ENCODE measurements at regions not wholly inside any gene's neighbourhood (a gene's known extent, or its start where the extent isn't known, plus 50 kb on each side); places are given as distances from the start of the nearest gene placed in this dataset.
"Not testable (repeated sequence)": the region's sequence is repeated elsewhere in the genome, so short reads cannot be mapped to it uniquely, and the experiment has no call there.

GRCh38 chr5:154547551-154547950, 69.5 kb upstream of the HAND1 start:
- DNase-seq (ENCODE audit: low spot score): no peak

DNA sequence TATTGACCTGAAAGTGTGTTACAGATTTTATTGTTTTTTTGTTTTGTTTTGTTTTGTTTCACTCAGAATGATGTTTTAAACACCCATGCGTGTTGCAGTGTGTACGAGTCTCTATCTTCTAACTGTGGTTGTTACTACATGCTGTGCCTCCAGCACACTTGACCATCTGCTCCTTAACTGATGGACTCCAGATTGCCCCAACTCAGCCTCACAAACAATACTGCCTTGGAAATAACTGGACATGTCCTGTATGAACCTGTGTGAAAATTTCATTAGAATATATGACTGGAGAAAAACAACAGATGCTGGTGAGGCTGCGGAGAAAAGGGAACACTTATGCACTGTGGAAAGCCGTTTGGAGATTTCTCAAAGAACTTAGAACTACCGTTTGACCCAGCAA, 68.7 kb upstream of the HAND1 start:
- DNase-seq (ENCODE audit: low spot score): no peak

- no peak for DNase-seq (ENCODE audit: low spot score)
These were observed 66.6 kb upstream of the HAND1 start for GRCh38 chr5:154544646-154545045.

GRCh38 chr5:154543380-154543779, 65.4 kb upstream of the HAND1 start:
- DNase-seq (ENCODE audit: low spot score): no peak

GRCh38 chr5:154542581-154542980, 64.6 kb upstream of the HAND1 start:
- no peak for DNase-seq (ENCODE audit: low spot score)

DNA sequence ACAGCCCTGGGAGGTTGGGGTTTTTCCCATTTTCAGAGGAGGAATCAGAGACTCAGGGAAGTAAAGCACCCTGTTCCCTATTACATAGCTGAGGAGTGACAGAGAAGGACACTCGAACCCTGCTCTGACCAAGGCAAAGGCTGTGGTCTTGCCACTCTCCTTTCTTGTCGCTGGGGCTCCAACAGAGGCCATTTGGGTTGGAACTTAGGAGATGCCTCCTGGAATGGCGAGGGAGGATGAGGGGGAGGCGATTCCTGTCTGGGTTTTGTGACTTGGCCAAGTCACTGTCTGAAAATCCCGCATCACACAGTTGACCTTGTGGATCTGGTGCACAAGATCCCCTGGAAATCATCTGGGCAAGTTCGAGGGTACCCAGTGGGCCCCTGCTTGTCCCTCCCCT, 64.0 kb upstream of the HAND1 start:
- no peak for DNase-seq (ENCODE audit: low spot score)

DNA sequence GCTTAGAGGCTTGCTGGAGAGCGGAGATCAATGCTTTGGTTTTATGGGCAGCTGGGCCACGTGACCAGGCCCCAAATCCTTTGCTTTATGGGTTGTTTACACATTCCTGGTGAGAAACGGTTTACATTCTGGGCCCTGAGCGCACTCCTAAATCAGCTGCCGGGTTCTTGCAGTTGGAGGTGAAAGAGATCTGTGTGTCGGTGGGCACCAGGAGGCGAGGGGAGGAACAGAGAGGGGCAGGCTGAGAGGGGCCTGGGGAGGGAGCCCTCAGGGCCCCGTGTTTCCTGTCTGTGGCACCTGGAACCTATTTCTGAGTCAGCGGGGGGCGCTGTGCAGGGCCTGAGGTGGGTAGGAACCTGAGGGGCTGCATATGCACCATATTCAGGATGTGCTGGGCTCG, 63.5 kb upstream of the HAND1 start:
- DNase-seq (ENCODE audit: low spot score): no peak

DNA sequence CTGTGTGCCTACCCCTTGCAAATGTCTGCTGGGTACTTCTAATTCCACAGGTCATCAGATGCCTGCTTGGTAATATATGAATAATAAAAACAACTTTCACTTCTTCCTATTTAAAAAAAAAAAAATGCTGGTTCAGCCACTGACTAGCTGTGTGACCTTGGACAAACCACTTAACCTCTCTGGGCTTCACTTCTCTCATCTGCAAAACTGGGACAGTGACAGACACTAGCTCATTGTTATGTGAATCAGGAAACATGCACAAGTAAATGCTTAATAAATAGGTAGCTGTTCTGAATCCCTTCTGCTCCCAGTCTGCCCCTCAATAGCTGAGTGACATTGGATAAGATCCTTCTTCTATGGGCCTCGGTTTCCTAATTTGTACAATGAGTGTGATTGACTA, 62.6 kb upstream of the HAND1 start:
- no peak for DNase-seq (ENCODE audit: low spot score)

GRCh38 chr5:154538492-154538891, 60.5 kb upstream of the HAND1 start:
- no peak for DNase-seq (ENCODE audit: low spot score)

DNA sequence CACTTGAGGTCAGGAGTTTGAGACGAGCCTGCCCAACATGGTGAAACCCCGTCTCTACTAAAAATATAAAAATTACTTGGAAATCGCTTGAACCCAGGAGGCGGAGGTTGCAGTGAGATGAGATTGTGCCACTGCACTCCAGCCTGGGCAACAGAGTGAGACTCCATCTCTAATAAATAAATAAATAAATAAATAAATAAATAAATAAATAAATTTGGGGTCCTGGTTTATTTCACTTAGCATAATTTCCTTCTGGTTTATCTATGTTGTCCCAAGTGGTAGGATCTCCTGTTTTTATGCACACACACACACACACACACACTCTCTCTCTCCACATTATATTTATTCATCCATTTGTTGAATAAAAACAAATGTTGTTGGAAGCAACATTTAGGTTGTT, 58.4 kb upstream of the HAND1 start:
- not testable (repeated sequence) for DNase-seq (ENCODE audit: low spot score)

DNA sequence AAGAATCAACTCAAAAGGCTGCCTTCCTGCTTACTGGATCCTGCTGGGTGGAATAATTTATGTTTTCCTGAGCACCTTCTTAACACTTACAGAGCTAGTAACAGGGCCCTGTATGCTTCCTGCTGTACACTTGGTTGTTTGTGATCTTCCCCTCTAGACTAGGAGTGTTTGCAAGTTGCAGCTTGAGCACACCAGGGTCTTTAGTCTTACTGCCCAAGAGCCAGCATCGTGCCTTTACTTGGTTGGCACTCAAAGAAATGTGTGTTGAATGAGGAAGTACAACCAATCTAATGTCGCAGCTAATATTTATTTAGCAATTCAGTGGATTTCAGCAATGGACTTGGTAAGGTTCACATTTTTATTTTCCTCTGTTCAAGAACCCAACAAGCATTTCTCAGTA, 57.5 kb upstream of the HAND1 start:
- no peak for DNase-seq (ENCODE audit: low spot score)

- no peak for DNase-seq (ENCODE audit: low spot score)
These were observed 56.5 kb upstream of the HAND1 start for GRCh38 chr5:154534457-154535050.

DNA sequence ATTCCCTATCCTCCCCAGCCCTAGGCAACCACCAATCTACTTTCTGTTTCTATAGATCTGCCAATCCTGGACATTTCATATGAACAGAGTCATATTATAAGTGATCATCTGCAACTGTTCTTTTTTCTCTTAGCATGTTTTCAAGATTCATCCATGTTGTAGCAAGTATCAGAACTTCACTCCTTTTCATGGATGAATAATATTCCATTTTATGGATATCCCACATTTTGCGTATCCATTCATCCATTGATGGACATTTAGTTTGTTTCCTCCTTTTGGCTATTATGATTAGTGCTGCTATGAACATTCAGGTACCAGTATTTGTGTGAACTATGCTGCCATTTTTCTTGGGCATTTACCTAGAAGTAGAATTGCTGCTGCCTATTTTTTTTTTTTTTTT, 51.3 kb upstream of the HAND1 start:
- no peak for DNase-seq (ENCODE audit: low spot score)

GRCh38 chr5:154528005-154528594, 50.1 kb upstream of the HAND1 start:
- DNase-seq (ENCODE audit: low spot score): no peak
